GM18520 (cell line): ENCODE measurements at regions not wholly inside any gene's neighbourhood (a gene's known extent, or its start where the extent isn't known, plus 50 kb on each side); places are given as distances from the start of the nearest gene placed in this dataset.
"Not testable (repeated sequence)": the region's sequence is repeated elsewhere in the genome, so short reads cannot be mapped to it uniquely, and the experiment has no call there.

Experiments used
- ATAC-seq: cut with Tn5 transposase; IDR thresholded peaks from one replicate; pipeline ENCODE4 v1.9.1; 2021; ENCODE audit not compliant: unreplicated experiment

GRCh38 chr20:53776858-53777257 is 183.2 kb upstream of the ZNF217 start:
- ATAC-seq = no peak

DNA sequence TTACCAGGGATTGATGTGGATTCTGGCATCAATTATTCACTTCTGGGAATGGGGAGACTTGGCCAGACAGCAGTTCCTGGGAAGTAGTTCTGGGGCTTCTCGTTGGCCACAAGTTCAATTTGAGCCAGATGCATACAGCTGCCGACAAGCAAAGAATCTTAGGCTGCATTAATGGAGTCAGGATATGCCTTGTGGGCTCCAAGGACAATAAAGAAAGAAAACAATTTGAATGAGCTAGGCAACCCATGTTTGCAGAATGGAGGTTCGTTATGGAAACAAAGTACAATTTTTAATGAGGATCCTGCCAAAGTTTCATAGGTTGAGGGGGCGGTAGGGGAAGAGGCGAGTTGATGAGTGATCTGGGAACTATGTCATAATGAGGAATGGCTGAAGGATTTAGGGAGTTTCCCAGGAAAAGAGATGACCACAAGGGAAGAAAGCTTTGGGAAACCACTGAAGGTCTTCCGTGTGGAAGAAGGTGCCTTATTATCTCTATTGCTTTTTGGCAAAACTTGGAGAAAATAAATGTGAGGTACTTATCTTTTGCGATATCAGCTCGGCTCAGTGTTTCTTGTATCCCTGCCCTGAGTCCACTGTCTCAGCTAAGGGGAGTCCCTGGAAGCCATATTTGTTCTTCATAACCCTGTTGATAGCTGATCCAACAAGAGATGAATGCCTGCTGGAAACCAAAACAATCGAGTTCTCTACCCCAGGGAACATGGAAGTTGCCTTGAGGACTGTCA is 181.0 kb upstream of the ZNF217 start:
- no peak for ATAC-seq

DNA sequence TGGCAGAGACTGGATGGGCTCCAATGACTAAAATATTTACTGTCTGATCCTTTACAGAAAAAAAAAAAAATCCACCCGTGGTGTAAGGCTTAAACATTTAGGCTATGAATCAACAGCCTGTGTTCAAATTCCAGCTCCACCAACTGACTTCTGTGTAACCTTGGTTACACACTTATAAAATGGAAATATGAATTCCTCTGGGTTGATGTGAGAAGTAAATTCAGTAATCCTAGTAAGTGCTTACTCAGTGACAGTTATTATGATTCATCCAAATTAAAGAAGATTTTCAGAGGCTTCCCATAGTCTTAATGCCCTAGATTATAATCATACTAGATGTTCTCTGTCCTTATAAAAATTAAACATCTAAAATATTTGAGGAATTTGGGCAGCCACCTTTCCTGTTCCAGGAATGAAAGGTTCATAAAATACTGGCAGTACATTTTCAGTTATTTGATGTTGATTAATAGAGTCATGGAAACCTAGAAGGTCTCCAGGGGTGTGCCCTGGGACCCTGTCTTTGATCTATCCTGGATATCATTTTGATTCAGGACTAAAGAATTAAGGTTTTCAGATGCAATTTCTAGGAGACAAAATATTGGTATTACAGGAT is 180.3 kb upstream of the ZNF217 start:
- no peak for ATAC-seq

GRCh38 chr20:53773066-53773791 is 179.6 kb upstream of the ZNF217 start:
- not testable (repeated sequence) for ATAC-seq

DNA sequence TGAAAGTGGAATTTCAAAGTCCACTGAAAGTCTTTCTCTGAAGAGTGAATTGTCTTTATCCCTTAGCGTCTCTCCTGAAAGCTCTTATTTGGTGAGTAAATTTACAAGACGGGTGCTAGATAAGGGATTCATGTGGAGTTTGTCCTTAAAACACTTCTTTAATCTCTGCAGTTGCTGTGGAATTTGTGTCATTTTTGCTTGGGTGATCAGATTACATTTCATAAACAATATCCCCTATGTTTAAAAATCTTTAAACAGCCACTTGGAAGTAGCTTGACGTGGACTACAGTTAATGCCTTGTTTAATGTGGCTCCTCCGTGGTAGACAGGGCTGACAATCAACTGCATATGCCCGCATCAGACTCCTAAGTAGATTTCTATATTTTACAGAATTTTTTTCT is 175.4 kb upstream of the ZNF217 start:
- ATAC-seq = no peak

- no peak for ATAC-seq
Observed at GRCh38 chr20:53768329-53768728, 174.7 kb upstream of the ZNF217 start.

- no peak for ATAC-seq
Observed at GRCh38 chr20:53767206-53767930, 173.7 kb upstream of the ZNF217 start.

DNA sequence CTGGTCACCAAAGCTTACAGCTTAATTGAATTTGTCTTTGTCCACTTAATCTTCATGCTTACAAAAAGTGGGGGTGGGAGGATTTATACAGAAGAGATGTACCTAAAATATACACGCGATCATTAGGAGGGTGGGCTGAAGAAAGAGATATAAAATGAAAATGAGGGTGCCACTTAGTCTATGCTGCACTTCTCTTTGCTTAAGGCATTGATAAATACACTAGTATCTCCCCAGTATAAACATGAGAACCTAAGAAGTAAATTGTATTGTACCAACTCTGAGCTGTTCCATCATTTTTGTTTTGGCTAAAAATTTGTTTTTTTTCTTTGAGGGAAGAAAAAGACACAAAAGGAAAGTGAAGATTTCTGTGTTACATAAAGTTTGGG is 170.8 kb upstream of the ZNF217 start:
- ATAC-seq = no peak

GRCh38 chr20:53763707-53764414 is 170.2 kb upstream of the ZNF217 start:
- no peak for ATAC-seq

GRCh38 chr20:53762423-53762798 is 168.8 kb upstream of the ZNF217 start:
- ATAC-seq = not testable (repeated sequence)

GRCh38 chr20:53760025-53760441 is 166.4 kb upstream of the ZNF217 start:
- no peak for ATAC-seq

DNA sequence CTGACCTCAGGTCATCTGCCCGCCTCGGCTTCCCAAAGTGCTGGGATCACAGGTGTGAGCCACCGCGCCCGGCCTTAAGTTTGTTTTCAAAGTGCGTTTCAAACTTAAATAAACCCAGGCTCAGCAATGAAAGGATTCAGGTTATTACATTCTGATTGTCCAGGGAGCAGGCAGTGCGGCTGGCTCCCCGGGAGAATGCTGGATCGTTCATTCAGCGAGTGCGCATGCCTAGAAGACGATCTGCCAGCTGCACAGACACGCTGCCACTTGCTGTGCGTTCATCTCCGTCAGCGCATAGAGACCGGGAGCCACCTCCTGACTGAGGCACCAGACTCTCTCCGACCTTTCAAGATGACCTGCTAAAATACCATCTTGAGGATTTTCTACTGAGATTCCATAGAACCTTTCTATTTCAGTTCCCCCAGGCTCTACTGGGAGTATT is 163.9 kb upstream of the ZNF217 start:
- ATAC-seq = no peak

- ATAC-seq = no peak
Observed at GRCh38 chr20:53755733-53756531, 162.3 kb upstream of the ZNF217 start.

- ATAC-seq = no peak
Observed at GRCh38 chr20:53753880-53754459, 160.3 kb upstream of the ZNF217 start.

- ATAC-seq = no peak
Observed at GRCh38 chr20:53752971-53753879, 159.6 kb upstream of the ZNF217 start.

- no peak for ATAC-seq
Observed at GRCh38 chr20:53752583-53752970, 158.9 kb upstream of the ZNF217 start.

DNA sequence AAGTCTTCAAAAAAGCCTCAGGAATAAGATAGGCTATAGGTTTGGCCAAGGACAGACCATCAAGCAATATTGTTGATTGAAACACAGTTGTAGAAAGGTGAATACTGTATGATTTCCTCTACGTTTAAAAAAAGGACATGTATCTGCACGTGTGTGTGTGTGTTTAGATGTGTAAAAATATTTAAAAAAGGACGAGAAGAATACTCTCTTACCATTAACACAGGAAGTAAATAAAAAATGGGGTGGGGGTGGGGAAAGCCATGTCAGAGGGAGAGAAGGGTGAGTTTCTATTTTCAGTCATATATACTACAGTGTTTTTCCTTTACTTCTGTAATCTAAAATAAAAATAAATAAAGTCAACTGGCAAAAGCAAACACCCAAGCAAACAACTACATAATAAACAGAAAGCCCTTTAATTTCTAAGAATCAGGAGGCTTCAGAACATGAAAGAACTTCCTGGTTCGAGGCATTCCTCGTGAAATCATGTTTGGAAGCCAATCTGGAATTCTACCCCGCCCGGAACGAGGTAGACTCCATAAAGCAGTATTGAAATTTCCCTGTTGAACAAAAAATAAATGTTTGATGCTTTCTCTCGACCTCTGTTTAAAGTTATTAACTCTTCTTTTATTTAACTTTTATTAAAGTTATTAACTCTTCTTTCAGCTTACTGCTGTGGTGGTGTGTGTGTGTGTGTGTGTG is 158.1 kb upstream of the ZNF217 start:
- no peak for ATAC-seq
